HEK293 (cell line): ENCODE measurements at regions not wholly inside any gene's neighbourhood (a gene's known extent, or its start where the extent isn't known, plus 50 kb on each side); places are given as distances from the start of the nearest gene placed in this dataset.

Experiments used
- SALL2 ChIP-seq: fragments of 450-650 bp; formaldehyde crosslinking; IDR thresholded peaks from 2 replicates; pipeline ENCODE4 v1.5.0; 2017; ENCODE audit warnings: missing biosample characterization, mild to moderate bottlenecking, missing genetic modification characterization, borderline replicate concordance
- ZBTB7A ChIP-seq: fragments of 450-650 bp; formaldehyde crosslinking; IDR thresholded peaks from 2 replicates; pipeline ENCODE4 v1.5.1; 2016; ENCODE audit warnings: low read depth, missing biosample characterization, missing genetic modification characterization
- ZBTB8A ChIP-seq: fragments of 450-650 bp; formaldehyde crosslinking; IDR thresholded peaks from 2 replicates; pipeline ENCODE4 v1.5.1; 2016; ENCODE audit warnings: missing biosample characterization, missing genetic modification characterization
- ZNF174 ChIP-seq: fragments of 450-650 bp; formaldehyde crosslinking; IDR thresholded peaks from 2 replicates; pipeline ENCODE4 v1.5.0; 2017; ENCODE audit warnings: missing biosample characterization, mild to moderate bottlenecking, missing genetic modification characterization
- ZNF221 ChIP-seq: fragments of 450-650 bp; formaldehyde crosslinking; IDR thresholded peaks from 2 replicates; pipeline ENCODE4 v1.5.1; 2017; ENCODE audit warnings: missing biosample characterization, missing genetic modification characterization, borderline replicate concordance
- ZNF660 ChIP-seq: fragments of 450-650 bp; IDR thresholded peaks from 2 replicates; pipeline ENCODE4 v1.5.1; 2018; ENCODE audit warnings: missing biosample characterization, mild to moderate bottlenecking, missing genetic modification characterization
- ZNF830 ChIP-seq: fragments of 450-650 bp; IDR thresholded peaks from 2 replicates; pipeline ENCODE4 v1.5.0; 2018; ENCODE audit warnings: missing biosample characterization, missing genetic modification characterization, low read depth, mild to moderate bottlenecking, moderate library complexity
- TF ChIP-seq, protein P1 (sequence below): fragments of 450-650 bp; formaldehyde crosslinking; IDR thresholded peaks from 2 replicates; pipeline ENCODE4 v1.5.1; 2016; ENCODE audit warnings: missing biosample characterization, missing genetic modification characterization
- TF ChIP-seq, protein P2 (sequence below): IDR thresholded peaks from 2 replicates; pipeline ENCODE4 v1.6.1; 2011; ENCODE audit warnings: mild to moderate bottlenecking, low read depth, low read length, borderline replicate concordance
- TF ChIP-seq, protein P3 (sequence below): fragments of 450-650 bp; IDR thresholded peaks from 2 replicates; pipeline ENCODE4 v1.5.1; 2018; ENCODE audit warnings: missing biosample characterization, missing genetic modification characterization

DNA sequence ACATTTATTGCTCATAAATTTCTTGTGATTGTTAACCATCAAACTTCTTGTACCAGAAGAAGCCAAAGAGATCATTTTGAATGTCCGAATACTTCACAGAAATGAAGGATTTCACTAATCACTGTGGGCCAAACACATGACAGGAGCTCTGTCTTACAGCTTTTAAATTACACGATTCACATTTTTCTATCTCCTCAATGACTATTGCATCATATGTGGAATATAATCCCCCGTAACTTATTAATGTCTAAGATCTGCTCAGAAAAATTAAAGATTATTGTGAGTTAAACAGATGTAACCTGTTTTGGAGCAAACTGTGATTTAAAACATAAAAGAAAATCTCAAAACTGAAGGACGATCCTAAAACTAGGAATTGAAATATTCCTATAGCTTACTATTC, 645.2 kb upstream of the COX7C start:
- TF ChIP-seq, protein P1, sequence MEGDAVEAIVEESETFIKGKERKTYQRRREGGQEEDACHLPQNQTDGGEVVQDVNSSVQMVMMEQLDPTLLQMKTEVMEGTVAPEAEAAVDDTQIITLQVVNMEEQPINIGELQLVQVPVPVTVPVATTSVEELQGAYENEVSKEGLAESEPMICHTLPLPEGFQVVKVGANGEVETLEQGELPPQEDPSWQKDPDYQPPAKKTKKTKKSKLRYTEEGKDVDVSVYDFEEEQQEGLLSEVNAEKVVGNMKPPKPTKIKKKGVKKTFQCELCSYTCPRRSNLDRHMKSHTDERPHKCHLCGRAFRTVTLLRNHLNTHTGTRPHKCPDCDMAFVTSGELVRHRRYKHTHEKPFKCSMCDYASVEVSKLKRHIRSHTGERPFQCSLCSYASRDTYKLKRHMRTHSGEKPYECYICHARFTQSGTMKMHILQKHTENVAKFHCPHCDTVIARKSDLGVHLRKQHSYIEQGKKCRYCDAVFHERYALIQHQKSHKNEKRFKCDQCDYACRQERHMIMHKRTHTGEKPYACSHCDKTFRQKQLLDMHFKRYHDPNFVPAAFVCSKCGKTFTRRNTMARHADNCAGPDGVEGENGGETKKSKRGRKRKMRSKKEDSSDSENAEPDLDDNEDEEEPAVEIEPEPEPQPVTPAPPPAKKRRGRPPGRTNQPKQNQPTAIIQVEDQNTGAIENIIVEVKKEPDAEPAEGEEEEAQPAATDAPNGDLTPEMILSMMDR (tag by site-specific recombination) = no peak
- TF ChIP-seq, protein P2, sequence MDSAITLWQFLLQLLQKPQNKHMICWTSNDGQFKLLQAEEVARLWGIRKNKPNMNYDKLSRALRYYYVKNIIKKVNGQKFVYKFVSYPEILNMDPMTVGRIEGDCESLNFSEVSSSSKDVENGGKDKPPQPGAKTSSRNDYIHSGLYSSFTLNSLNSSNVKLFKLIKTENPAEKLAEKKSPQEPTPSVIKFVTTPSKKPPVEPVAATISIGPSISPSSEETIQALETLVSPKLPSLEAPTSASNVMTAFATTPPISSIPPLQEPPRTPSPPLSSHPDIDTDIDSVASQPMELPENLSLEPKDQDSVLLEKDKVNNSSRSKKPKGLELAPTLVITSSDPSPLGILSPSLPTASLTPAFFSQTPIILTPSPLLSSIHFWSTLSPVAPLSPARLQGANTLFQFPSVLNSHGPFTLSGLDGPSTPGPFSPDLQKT = no peak
- TF ChIP-seq ZNF174 (tag by site-specific recombination) (no peak), SALL2 (tag by site-specific recombination) (no peak), ZNF221 (no peak), ZBTB7A (tag by site-specific recombination) (no peak), ZBTB8A (tag by site-specific recombination) (no peak), ZNF660 (tag by site-specific recombination) (no peak), ZNF830 (no peak)
- TF ChIP-seq, protein P3, sequence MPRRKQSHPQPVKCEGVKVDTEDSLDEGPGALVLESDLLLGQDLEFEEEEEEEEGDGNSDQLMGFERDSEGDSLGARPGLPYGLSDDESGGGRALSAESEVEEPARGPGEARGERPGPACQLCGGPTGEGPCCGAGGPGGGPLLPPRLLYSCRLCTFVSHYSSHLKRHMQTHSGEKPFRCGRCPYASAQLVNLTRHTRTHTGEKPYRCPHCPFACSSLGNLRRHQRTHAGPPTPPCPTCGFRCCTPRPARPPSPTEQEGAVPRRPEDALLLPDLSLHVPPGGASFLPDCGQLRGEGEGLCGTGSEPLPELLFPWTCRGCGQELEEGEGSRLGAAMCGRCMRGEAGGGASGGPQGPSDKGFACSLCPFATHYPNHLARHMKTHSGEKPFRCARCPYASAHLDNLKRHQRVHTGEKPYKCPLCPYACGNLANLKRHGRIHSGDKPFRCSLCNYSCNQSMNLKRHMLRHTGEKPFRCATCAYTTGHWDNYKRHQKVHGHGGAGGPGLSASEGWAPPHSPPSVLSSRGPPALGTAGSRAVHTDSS = no peak
